ENCODE measurements at regions not wholly inside any gene's neighbourhood (a gene's known extent, or its start where the extent isn't known, plus 50 kb on each side); places are given as distances from the start of the nearest gene placed in this dataset.

GRCh38 chr3:30504939-30505338, 101.5 kb upstream of the TGFBR2 start:
- Histone ChIP-seq H2AFZ (ENCODE audit: low read length) (no peak overlapping the region), H2AK5ac (ENCODE audit: low read depth, low read length) (no peak overlapping the region), H3K4me1 (replicated peaks in 1 of 4; ENCODE audit: control insufficient read depth in 3 of 4, insufficient read depth in 4 of 4, low read length in 3 of 4) (no peaks in the 10 kb centered on the region), H3K14ac (ENCODE audit: insufficient read length) (no peak overlapping the region), H2BK120ac (replicated peaks; ENCODE audit: low read depth, low read length) (no peak overlapping the region), H3K27ac (ENCODE audit: low read depth, low read length) (no peak overlapping the region), H3K23ac (ENCODE audit: insufficient read length) (no peak overlapping the region), H3K23me2 (ENCODE audit: low read depth, low read length) (no peaks in the 10 kb centered on the region), H3K79me2 (ENCODE audit: control insufficient read depth in 1 of 2, insufficient read depth in 2 of 2, low read length in 2 of 2) (no peaks in the 10 kb centered on the region), H4K5ac (ENCODE audit: insufficient read length, low read depth, low read length) (no peak overlapping the region), H3K27me3 (replicated peaks in 1 of 4; ENCODE audit: control insufficient read depth in 3 of 4, extremely low read depth in 1 of 4, insufficient read depth in 3 of 4, low read length in 3 of 4) (no peaks in the 10 kb centered on the region), H3K56ac (replicated peaks; ENCODE audit: insufficient read length, low read depth, low read length) (no peak overlapping the region), H3K79me1 (ENCODE audit: low read depth, low read length) (no peaks in the 10 kb centered on the region), H4K8ac (ENCODE audit: extremely low read depth, insufficient read depth, low read length) (no peak overlapping the region), H2BK15ac (ENCODE audit: low read length) (no peak overlapping the region), H4K91ac (replicated peaks; ENCODE audit: insufficient read length, low read length) (no peak overlapping the region), H3K18ac (ENCODE audit: extremely low read depth, low read length) (no peak overlapping the region), H3K4me2 (ENCODE audit: insufficient read depth in 1 of 2, low read depth in 2 of 2, low read length in 2 of 2) (no peak overlapping the region), H2BK12ac (ENCODE audit: low read depth, low read length) (no peak overlapping the region), H2BK20ac (ENCODE audit: low read length) (no peak overlapping the region), H3K4me3 (ENCODE audit: extremely low read depth in 1 of 4, insufficient read depth in 2 of 4, low read depth in 3 of 4, low read length in 4 of 4) (no peak overlapping the region), H2BK5ac (ENCODE audit: low read depth, low read length) (no peak overlapping the region), H3K36me3 (ENCODE audit: control insufficient read depth in 2 of 4, insufficient read depth in 4 of 4, low read length in 3 of 4) (no peaks in the 10 kb centered on the region), H3K4ac (replicated peaks; ENCODE audit: insufficient read length, low read depth, low read length) (no peak overlapping the region), H4K20me1 (replicated peaks in 1 of 2; ENCODE audit: control insufficient read depth in 1 of 2, insufficient read depth in 2 of 2, low read length in 2 of 2) (no peaks in the 10 kb centered on the region), H3K9ac (replicated peaks in 1 of 4; ENCODE audit: extremely low read depth in 1 of 4, low read depth in 3 of 4, low read length in 3 of 4) (no peak overlapping the region), H3K9me3 (ENCODE audit: insufficient read depth in 2 of 2, low read depth in 1 of 2, low read length in 1 of 2) (no peaks in the 10 kb centered on the region)
- ChIA-PET POLR2A (ENCODE audit: partially characterized antibody) (interaction anchor here (0.6 kb wide), 1 partner anchor 92 kb away, joined by 3 read pairs; no protein-coding TSS in a partner anchor), CTCF (ENCODE audit: partially characterized antibody) (no interaction called here)
- no peak for TF ChIP-seq GTF2F1 (IDR thresholded peaks at IDR 0.05; ENCODE audit: borderline replicate concordance, low read depth, low read length)
- TF ChIP-seq RNF2 (IDR thresholded peaks at IDR 0.05; ENCODE audit: borderline replicate concordance, low read depth, low read length, missing control alignments, poor library complexity, severe bottlenecking): no peak
- no peak for TF ChIP-seq RAD21 (IDR thresholded peaks at IDR 0.05 in 1 of 2, conservative IDR thresholded peaks at IDR 0.05 in 1 of 2; ENCODE audit: low read depth in 2 of 2, low read length in 2 of 2)
- no peak for TF ChIP-seq CTBP2 (IDR thresholded peaks at IDR 0.05; ENCODE audit: borderline replicate concordance, insufficient read depth, insufficient read length, low read length)
- no peak for TF ChIP-seq SAP30 (IDR thresholded peaks at IDR 0.05; ENCODE audit: insufficient read depth, insufficient replicate concordance, low read length)
- TF ChIP-seq SP4 (IDR thresholded peaks at IDR 0.05; ENCODE audit: low read length): no peak
- TF ChIP-seq JUND (IDR thresholded peaks at IDR 0.05; ENCODE audit: low read length): no peak
- TF ChIP-seq POU5F1 (IDR thresholded peaks at IDR 0.05; ENCODE audit: low read depth, low read length): no peak
- whole genome bisulfite sequencing, 2 experiments (ENCODE audit: extremely low coverage in 1 of 2, insufficient coverage in 1 of 2, insufficient read length in 1 of 2, insufficient replicate concordance in 2 of 2, low coverage in 1 of 2, low lambda C conversion rate in 2 of 2, missing lambda C conversion rate in 1 of 2): 95% methylated on average over 1 of the region's 1 CpG; no CpG with 5 or more reads in 1 of the 2 experiments
- FAIRE-seq: no peak
- DNase-seq (ENCODE audit: low read depth in 1 of 2, low spot score in 2 of 2): no peak
